H1 (cell line): ENCODE measurements at regions not wholly inside any gene's neighbourhood (a gene's known extent, or its start where the extent isn't known, plus 50 kb on each side); places are given as distances from the start of the nearest gene placed in this dataset.

Experiments
- CTCF ChIA-PET: fragments of 300-600 bp; sonication (Branson Sonifier 250); formaldehyde crosslinking; loops from one replicate; lab custom pipeline; 2021; ENCODE audit not compliant: partially characterized antibody; lab: Charles Lee
- POLR2A ChIA-PET: fragments of 300-600 bp; sonication (Branson Sonifier 250); formaldehyde crosslinking; loops from one replicate; lab custom pipeline; 2021; ENCODE audit warnings: inconsistent platforms; ENCODE audit not compliant: partially characterized antibody; lab: Charles Lee
- DNase-seq, 2 experiments: peaks; one replicate each; pipeline versions ENCODE4 v3.0.0 to v3.0.0-alpha.2; 2010 to 2022; ENCODE audit warnings: low spot score in 2 of 2, low read depth in 1 of 2, mixed read lengths in 1 of 2
- FAIRE-seq: peaks from 2 replicates; lab custom pipeline; 2011; peaks lifted over from hg19 to GRCh38; lab: Jason Lieb, UNC
- H2AFZ ChIP-seq: 2 replicates; pipeline ENCODE4 v1.8.1; 2012; ENCODE audit warnings: low read length, inconsistent platforms
- H2AK5ac ChIP-seq: 2 replicates; pipeline ENCODE4 v1.6.1; 2013; ENCODE audit warnings: low read depth, low read length
- H2BK120ac ChIP-seq: replicated peaks from 2 replicates; pipeline ENCODE3; 2013; ENCODE audit warnings: low read depth, low read length, inconsistent platforms
- H2BK12ac ChIP-seq: 2 replicates; pipeline ENCODE4 v1.6.1; 2013; ENCODE audit warnings: low read depth, low read length
- H2BK15ac ChIP-seq: 2 replicates; pipeline ENCODE4 v1.6.1; 2013; ENCODE audit warnings: low read length
- H2BK20ac ChIP-seq: 2 replicates; pipeline ENCODE4 v1.6.1; 2013; ENCODE audit warnings: low read length
- H2BK5ac ChIP-seq: 2 replicates; pipeline ENCODE4 v1.6.1; 2013; ENCODE audit warnings: low read depth, low read length
- H3K14ac ChIP-seq: 2 replicates; pipeline ENCODE4 v1.6.1; 2013; ENCODE audit warnings: inconsistent platforms; ENCODE audit not compliant: insufficient read length
- H3K18ac ChIP-seq: 2 replicates; pipeline ENCODE4 v1.6.1; 2013; ENCODE audit warnings: low read length; ENCODE audit errors: extremely low read depth
- H3K23ac ChIP-seq: 2 replicates; pipeline ENCODE4 v1.6.1; 2013; ENCODE audit warnings: inconsistent platforms; ENCODE audit not compliant: insufficient read length
- H3K23me2 ChIP-seq: 2 replicates; pipeline ENCODE4 v1.6.1; 2013; ENCODE audit warnings: low read depth, low read length
- H3K27ac ChIP-seq: 2 replicates; pipeline ENCODE4 v1.6.1; 2011; ENCODE audit warnings: low read depth, low read length, inconsistent platforms
- H3K27me3 ChIP-seq, 4 experiments: replicated peaks in 1 of 4; 1 replicate in 1 of 4; 2 replicates in 3 of 4; pipeline versions ENCODE4 v1.6.1 to v1.8.1; 2011 to 2013; ENCODE audit warnings: low read length in 3 of 4, mild to moderate bottlenecking in 3 of 4, inconsistent platforms in 2 of 4, mixed read lengths in 2 of 4, moderate library complexity in 1 of 4; ENCODE audit not compliant: control insufficient read depth in 3 of 4, insufficient read depth in 3 of 4; ENCODE audit errors: extremely low read depth in 1 of 4
- H3K36me3 ChIP-seq, 4 experiments: 2 replicates each; pipeline versions ENCODE4 v1.6.1 to v1.8.1; 2011 to 2013; ENCODE audit warnings: mild to moderate bottlenecking in 4 of 4, low read length in 3 of 4, moderate library complexity in 2 of 4, control low read depth in 1 of 4, inconsistent platforms in 1 of 4; ENCODE audit not compliant: insufficient read depth in 4 of 4, control insufficient read depth in 2 of 4
- H3K4ac ChIP-seq: replicated peaks from 2 replicates; pipeline ENCODE3; 2013; ENCODE audit warnings: low read length, low read depth, mixed read lengths, inconsistent platforms; ENCODE audit not compliant: insufficient read length
- H3K4me1 ChIP-seq, 4 experiments: replicated peaks in 1 of 4; 1 replicate in 1 of 4; 2 replicates in 3 of 4; pipeline versions ENCODE4 v1.6.1 to v1.8.1; 2011 to 2013; ENCODE audit warnings: low read length in 3 of 4, inconsistent platforms in 2 of 4, mixed read lengths in 1 of 4; ENCODE audit not compliant: insufficient read depth in 4 of 4, control insufficient read depth in 3 of 4
- H3K4me2 ChIP-seq, 2 experiments: 2 replicates each; pipeline versions ENCODE4 v1.6.1 to v1.8.1; 2011 to 2013; ENCODE audit warnings: low read depth in 2 of 2, low read length in 2 of 2, control low read depth in 1 of 2, inconsistent platforms in 1 of 2, mild to moderate bottlenecking in 1 of 2; ENCODE audit not compliant: insufficient read depth in 1 of 2
- H3K4me3 ChIP-seq, 4 experiments: fragments of 200-600, 300-600 bp in 1 of 4; sonication (generic), shearing (Covaris generic), sonication (Bioruptor Twin) in 1 of 4; 2 replicates each; pipeline versions ENCODE4 v1.5.1 to v1.8.1; 2011 to 2016; ENCODE audit warnings: low read length in 4 of 4, low read depth in 3 of 4, control low read depth in 2 of 4, inconsistent platforms in 2 of 4, mild to moderate bottlenecking in 2 of 4, mixed read lengths in 1 of 4, moderate library complexity in 1 of 4; ENCODE audit not compliant: insufficient read depth in 2 of 4; ENCODE audit errors: extremely low read depth in 1 of 4
- H3K56ac ChIP-seq: replicated peaks from 2 replicates; pipeline ENCODE3; 2013; ENCODE audit warnings: low read depth, mild to moderate bottlenecking, mixed read lengths, low read length, inconsistent platforms; ENCODE audit not compliant: insufficient read length
- H3K79me1 ChIP-seq: 2 replicates; pipeline ENCODE4 v1.6.1; 2013; ENCODE audit warnings: low read depth, low read length, control low read depth
- H3K79me2 ChIP-seq, 2 experiments: 2 replicates each; pipeline versions ENCODE4 v1.6.1 to v1.8.1; 2012 to 2013; ENCODE audit warnings: low read length in 2 of 2, mild to moderate bottlenecking in 2 of 2, inconsistent platforms in 1 of 2; ENCODE audit not compliant: insufficient read depth in 2 of 2, control insufficient read depth in 1 of 2
- H3K9ac ChIP-seq, 4 experiments: replicated peaks in 1 of 4; 1 replicate in 1 of 4; 2 replicates in 3 of 4; pipeline versions ENCODE4 v1.6.1 to v1.8.1; 2011 to 2013; ENCODE audit warnings: low read depth in 3 of 4, low read length in 3 of 4, control low read depth in 2 of 4, mild to moderate bottlenecking in 2 of 4, moderate library complexity in 2 of 4, inconsistent platforms in 1 of 4; ENCODE audit errors: extremely low read depth in 1 of 4
- H3K9me3 ChIP-seq, 2 experiments: 2 replicates each; pipeline versions ENCODE4 v1.6.1 to v1.8.1; 2012 to 2013; ENCODE audit warnings: mild to moderate bottlenecking in 2 of 2, moderate library complexity in 2 of 2, control low read depth in 1 of 2, inconsistent platforms in 1 of 2, low read depth in 1 of 2, low read length in 1 of 2, mixed read lengths in 1 of 2; ENCODE audit not compliant: insufficient read depth in 2 of 2
- H4K20me1 ChIP-seq, 2 experiments: replicated peaks in 1 of 2; 2 replicates each; pipeline versions ENCODE3 to v1.8.1; 2011 to 2013; ENCODE audit warnings: inconsistent platforms in 2 of 2, low read length in 2 of 2, mild to moderate bottlenecking in 1 of 2; ENCODE audit not compliant: insufficient read depth in 2 of 2, control insufficient read depth in 1 of 2
- H4K5ac ChIP-seq: 2 replicates; pipeline ENCODE4 v1.6.1; 2013; ENCODE audit warnings: low read length, low read depth, mixed read lengths, inconsistent platforms; ENCODE audit not compliant: insufficient read length
- H4K8ac ChIP-seq: 2 replicates; pipeline ENCODE4 v1.8.0; 2013; ENCODE audit warnings: mild to moderate bottlenecking, moderate library complexity, low read length, inconsistent platforms; ENCODE audit not compliant: insufficient read depth; ENCODE audit errors: extremely low read depth
- H4K91ac ChIP-seq: replicated peaks from 2 replicates; pipeline ENCODE3; 2013; ENCODE audit warnings: low read length, mixed read lengths, inconsistent platforms; ENCODE audit not compliant: insufficient read length
- RAD21 ChIP-seq, 2 experiments: IDR thresholded peaks in 1 of 2; conservative IDR thresholded peaks in 1 of 2; 2 replicates each; pipeline ENCODE4 v1.6.1; 2011; ENCODE audit warnings: low read depth in 2 of 2, low read length in 2 of 2, improper control_type of control experiment in 1 of 2, inconsistent platforms in 1 of 2, mild to moderate bottlenecking in 1 of 2, moderate library complexity in 1 of 2
- SP4 ChIP-seq: IDR thresholded peaks from 2 replicates; pipeline ENCODE4 v1.6.1; 2012; ENCODE audit warnings: low read length, inconsistent platforms
- WGBS, 2 experiments: shearing (Covaris generic) in 1 of 2; methylation state at CpG; one replicate each; pipeline versions ENCODE4 v1.1.6 to v1.1.7; 2013 to 2015; ENCODE audit warnings: low lambda C conversion rate in 2 of 2, mixed read lengths in 2 of 2, inconsistent platforms in 1 of 2, low coverage in 1 of 2, missing lambda C conversion rate in 1 of 2; ENCODE audit not compliant: insufficient replicate concordance in 2 of 2, insufficient coverage in 1 of 2, insufficient read length in 1 of 2; ENCODE audit errors: extremely low coverage in 1 of 2, missing lambda C conversion rate in 1 of 2; 5-methylcytosine and 5-hydroxymethylcytosine counted together

DNA sequence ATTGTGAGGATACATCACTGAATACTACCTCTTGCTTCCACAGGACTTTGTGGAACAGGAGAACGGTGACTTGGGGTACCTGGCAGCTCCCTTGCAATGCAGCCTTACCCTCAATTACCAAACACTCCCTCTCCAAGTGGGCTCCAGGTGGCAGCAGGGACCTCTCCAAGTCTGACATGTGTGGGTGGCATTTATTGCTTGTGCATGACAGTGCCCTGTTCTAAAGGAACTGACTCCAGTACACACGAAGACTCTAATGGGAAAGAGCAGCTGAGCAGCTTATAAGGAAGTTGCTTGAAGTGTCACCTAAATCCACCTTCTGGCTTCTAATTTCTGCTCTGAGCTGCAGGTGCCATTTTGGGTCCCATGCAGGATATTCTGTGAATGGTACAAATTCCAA is 174.1 kb upstream of the SLCO3A1 start:
- no peak overlapping the region for H3K14ac ChIP-seq
- H3K23ac ChIP-seq = no peak overlapping the region
- WGBS, 2 experiments = 91% methylated on average over 2 of the region's 2 CpGs; no CpG with 5 or more reads in 1 of the 2 experiments
- H2BK120ac ChIP-seq = no peak overlapping the region
- no peak overlapping the region for H3K4me3 ChIP-seq
- no peak overlapping the region for H3K27ac ChIP-seq
- H2AK5ac ChIP-seq = no peak overlapping the region
- no peak for DNase-seq
- H3K4me1 ChIP-seq = 0 out of 7 replicates have a peak, but pooled peaks cover 0 to 3% (median 0%) of the 10 kb centered on the region in 4 experiments
- no peak overlapping the region for H3K9ac ChIP-seq
- H3K9me3 ChIP-seq = peaks cover 2 to 3% of the 10 kb centered on the region in 2 experiments; a peak in 2 of 4 replicates
- H3K79me1 ChIP-seq = no peaks in the 10 kb centered on the region
- no peak overlapping the region for H4K5ac ChIP-seq
- H2AFZ ChIP-seq = no peak overlapping the region
- POLR2A ChIA-PET = no interaction called here
- H2BK12ac ChIP-seq = no peak overlapping the region
- no peaks in the 10 kb centered on the region for H3K36me3 ChIP-seq
- H3K4me2 ChIP-seq = no peak overlapping the region
- no peak overlapping the region for H2BK20ac ChIP-seq
- FAIRE-seq = no peak
- H2BK5ac ChIP-seq = no peak overlapping the region
- H3K79me2 ChIP-seq = no peaks in the 10 kb centered on the region
- H3K56ac ChIP-seq = no peak overlapping the region
- H3K18ac ChIP-seq = no peak overlapping the region
- no peak overlapping the region for H4K91ac ChIP-seq
- no peak overlapping the region for H3K4ac ChIP-seq
- no peak overlapping the region for H4K8ac ChIP-seq
- CTCF ChIA-PET = interaction anchor here (0.5 to 1.8 kb wide), 6 partner anchors 11 to 432 kb away, joined by 3 to 5 read pairs (median 4); no protein-coding TSS in a partner anchor
- H3K27me3 ChIP-seq = no peaks in the 10 kb centered on the region; a peak in 1 of 7 replicates
- H4K20me1 ChIP-seq = no peaks in the 10 kb centered on the region
- H2BK15ac ChIP-seq = no peak overlapping the region
- TF ChIP-seq SP4 = no peak
- peak; percentile 21 to 40; a peak in 3 of 4 replicates for TF ChIP-seq RAD21 (IDR thresholded peaks at IDR 0.05 in 1 of 2, conservative IDR thresholded peaks at IDR 0.05 in 1 of 2; ENCODE audit: low read depth in 2 of 2, low read length in 2 of 2)
- H3K23me2 ChIP-seq = no peaks in the 10 kb centered on the region
